ENCODE measurements at regions not wholly inside any gene's neighbourhood (a gene's known extent, or its start where the extent isn't known, plus 50 kb on each side); places are given as distances from the start of the nearest gene placed in this dataset.

GRCh38 chr18:37663446-37663845, 97.8 kb upstream of the CELF4 start:
- no peak for DNase-seq (ENCODE audit: low read depth)

DNA sequence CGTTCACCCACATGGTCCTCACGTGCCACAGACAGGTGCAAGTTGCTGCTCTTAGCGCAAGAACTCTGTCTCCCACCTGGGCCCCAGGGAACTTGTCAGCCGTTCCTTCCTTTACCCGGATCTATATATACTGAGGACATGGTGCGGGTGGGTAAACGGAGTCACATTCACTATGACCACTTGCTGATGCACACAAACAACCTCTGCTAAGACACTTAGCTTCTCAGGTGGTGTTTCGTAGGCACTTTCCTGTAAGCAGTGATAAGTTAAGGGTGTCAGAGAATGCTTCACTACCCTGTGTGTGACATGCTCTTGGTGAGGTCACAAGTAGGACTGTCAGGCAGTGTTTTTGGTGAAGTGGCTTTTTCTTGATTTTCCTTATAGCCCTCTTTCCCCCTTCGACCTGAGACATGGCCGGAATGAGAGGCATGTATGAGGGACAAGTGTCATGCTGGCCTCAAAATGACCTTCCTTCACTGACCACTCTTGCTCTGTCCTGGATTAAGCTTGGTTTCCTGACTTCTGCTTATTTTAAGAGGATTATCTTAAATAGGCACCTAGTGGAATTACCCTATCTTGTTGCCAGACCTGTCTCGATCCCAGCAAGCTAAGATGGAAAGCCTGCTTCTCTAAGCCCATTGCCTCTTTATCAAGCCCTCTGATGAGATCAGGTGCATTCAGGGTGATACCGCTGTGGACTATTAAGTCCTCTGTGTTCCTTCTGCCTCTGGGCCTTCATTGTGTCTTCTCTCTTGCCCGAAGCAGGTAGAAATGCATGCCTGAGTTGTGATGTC, 97.1 kb upstream of the CELF4 start:
- DNase-seq (ENCODE audit: low read depth): no peak

- no peak for DNase-seq (ENCODE audit: low read depth)
Observed at GRCh38 chr18:37662099-37662498, 96.5 kb upstream of the CELF4 start.

- DNase-seq (ENCODE audit: low read depth): no peak
Observed at GRCh38 chr18:37661478-37661877, 95.9 kb upstream of the CELF4 start.

DNA sequence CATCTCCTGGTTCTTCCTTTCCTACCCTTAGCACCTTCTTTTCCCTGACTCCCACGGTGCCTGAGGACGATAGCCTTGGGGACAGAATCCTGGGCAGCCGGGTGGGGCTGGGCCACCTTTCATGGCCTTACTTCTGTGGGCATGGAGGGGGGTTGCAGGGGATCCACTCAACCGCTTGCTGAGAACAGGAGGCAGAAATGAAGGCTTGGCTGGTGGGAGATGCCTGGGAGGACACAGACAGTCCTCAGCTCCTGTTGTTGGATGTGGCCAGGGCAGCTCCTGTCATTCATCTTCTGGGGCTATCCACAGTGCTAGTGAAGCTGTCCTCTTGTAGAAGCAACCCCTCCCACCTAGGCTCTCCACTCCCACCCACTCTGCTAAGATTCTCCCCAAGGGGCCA, 95.5 kb upstream of the CELF4 start:
- no peak for DNase-seq (ENCODE audit: low read depth)

- DNase-seq (ENCODE audit: low read depth): no peak
Observed at GRCh38 chr18:37660658-37661057, 95.1 kb upstream of the CELF4 start.

DNA sequence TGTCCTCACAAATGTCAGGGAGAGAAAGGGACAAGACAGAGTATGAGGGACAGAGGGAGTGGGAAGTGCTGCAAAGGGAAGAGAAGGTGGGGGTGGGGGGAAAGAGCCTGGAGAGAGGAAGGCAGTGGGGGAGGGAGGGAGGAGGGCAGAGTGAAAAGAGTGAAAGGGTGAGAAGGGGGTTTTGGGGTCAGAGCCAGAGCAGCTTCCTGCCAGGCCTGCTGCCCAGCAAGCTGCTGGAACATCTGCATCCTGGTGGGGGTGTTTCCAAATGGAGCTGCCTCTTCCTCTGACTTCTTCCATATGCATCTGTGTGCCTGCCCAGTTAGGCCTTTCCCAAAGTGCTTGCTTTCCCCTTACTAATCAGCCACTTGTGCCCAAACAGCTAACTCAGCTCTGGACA, 94.3 kb upstream of the CELF4 start:
- DNase-seq (ENCODE audit: low read depth): no peak

- no peak for DNase-seq (ENCODE audit: low read depth)
Observed at GRCh38 chr18:37658894-37659293, 93.3 kb upstream of the CELF4 start.

GRCh38 chr18:37657493-37657892, 91.9 kb upstream of the CELF4 start:
- no peak for DNase-seq (ENCODE audit: low read depth)

GRCh38 chr18:37654731-37655369, 89.3 kb upstream of the CELF4 start:
- DNase-seq (ENCODE audit: low read depth): peak; percentile 3

GRCh38 chr18:37654034-37654433, 88.4 kb upstream of the CELF4 start:
- DNase-seq (ENCODE audit: low read depth): no peak

DNA sequence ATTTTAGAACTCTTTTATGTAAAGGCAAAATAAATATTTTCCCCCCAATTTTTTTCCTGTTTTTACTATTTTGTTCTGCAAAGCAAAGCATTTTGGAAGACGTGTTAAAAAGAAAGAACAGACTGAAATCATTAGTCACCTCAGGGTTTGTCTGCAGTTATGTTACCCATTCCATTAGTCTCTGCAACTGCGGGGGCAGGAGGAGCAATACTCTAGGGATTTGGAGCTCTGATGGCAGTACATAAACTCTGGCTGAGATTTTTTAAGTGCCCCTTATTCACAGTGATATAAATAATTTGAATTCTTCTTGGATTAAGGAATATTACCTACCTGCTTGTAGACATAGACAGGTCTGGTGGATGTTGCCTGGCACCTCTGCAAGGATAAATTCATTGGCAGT, 88.0 kb upstream of the CELF4 start:
- no peak for DNase-seq (ENCODE audit: low read depth)

GRCh38 chr18:37649930-37650329, 84.3 kb upstream of the CELF4 start:
- DNase-seq (ENCODE audit: low read depth): no peak

GRCh38 chr18:37649416-37649815, 83.8 kb upstream of the CELF4 start:
- no peak for DNase-seq (ENCODE audit: low read depth)

GRCh38 chr18:37641573-37641972, 76.0 kb upstream of the CELF4 start:
- DNase-seq (ENCODE audit: low read depth): no peak

- DNase-seq (ENCODE audit: low read depth): no peak
Observed at GRCh38 chr18:37640504-37640903, 74.9 kb upstream of the CELF4 start.

DNA sequence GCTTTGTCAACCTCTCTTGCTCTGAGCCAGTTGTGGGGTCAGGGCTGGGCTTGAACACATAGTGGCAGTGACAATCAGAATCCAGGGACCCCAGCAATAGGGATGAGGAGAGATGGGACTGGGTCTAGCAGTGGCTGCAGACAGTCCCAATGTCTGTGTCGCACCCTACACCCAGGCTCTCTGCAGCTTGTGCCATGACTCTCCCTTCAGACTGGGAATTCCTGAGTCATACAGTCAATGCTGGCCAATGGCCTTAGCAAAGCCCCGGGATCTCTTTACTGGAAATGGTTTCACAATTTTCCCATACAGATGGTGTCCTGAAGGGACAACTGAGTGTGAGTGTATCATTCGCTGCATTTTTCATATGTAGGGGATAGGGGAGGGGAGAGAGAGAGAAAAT, 74.2 kb upstream of the CELF4 start:
- no peak for DNase-seq (ENCODE audit: low read depth)

GRCh38 chr18:37637478-37637850, 71.9 kb upstream of the CELF4 start:
- no peak for DNase-seq (ENCODE audit: low read depth)

GRCh38 chr18:37636831-37637477, 71.4 kb upstream of the CELF4 start:
- no peak for DNase-seq (ENCODE audit: low read depth)

DNA sequence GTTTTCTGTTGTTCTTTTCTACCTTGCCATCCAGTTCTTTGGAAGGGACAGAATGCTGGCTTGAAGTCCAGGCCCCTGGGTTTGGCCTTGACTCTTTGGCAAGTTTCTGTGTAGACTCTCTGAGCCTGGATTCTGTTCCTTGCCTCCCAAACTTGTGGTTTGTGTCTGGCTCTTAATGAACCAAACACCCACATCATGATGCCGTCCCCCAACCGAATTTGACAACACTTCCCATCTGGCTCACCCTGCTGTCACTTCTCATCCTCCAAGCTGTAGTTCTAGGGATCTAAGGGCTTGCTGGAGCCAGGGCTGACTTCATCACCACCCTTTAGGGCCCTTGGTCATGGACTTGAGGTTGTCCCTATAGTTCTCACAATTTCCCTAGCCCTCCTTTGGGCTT, 68.9 kb upstream of the CELF4 start:
- DNase-seq (ENCODE audit: low read depth): no peak

DNA sequence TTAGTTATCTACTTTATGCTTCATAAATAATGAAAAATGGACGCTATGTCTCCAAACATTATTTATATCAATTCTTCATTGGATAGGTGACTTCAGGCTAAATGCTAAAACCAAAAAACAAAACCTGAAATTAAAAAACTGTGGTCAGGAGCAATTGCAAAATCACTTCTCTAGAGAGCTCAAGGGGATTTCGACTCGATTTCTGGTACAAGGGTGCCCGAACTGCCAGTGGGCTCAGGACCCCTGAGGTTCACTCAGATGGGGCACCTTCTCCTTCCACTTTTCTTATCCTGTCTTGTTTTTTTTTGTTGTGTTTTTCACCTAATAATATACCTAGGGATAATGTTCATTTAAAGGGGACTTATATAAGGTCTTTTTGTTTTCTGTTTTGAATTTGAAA, 65.8 kb upstream of the CELF4 start:
- no peak for DNase-seq (ENCODE audit: low read depth)

GRCh38 chr18:37630334-37630733, 64.7 kb upstream of the CELF4 start:
- DNase-seq (ENCODE audit: low read depth): no peak
